BE2C (cell line): ENCODE measurements at regions not wholly inside any gene's neighbourhood (a gene's known extent, or its start where the extent isn't known, plus 50 kb on each side); places are given as distances from the start of the nearest gene placed in this dataset.

Experiments used
- DNase-seq: peaks from one replicate; pipeline ENCODE4 v3.0.0-alpha.2; 2020
- H3K27me3 ChIP-seq: fragments of 250-450 bp; sonication (Bioruptor Pico); 2 replicates; pipeline ENCODE4 v1.5.1; 2020; ENCODE audit warnings: mild to moderate bottlenecking
- H3K36me3 ChIP-seq: fragments of 250-450 bp; sonication (Bioruptor Pico); 2 replicates; pipeline ENCODE4 v1.5.1; 2020; ENCODE audit warnings: mild to moderate bottlenecking
- H3K4me1 ChIP-seq: fragments of 250-450 bp; sonication (Bioruptor Pico); 2 replicates; pipeline ENCODE4 v1.5.1; 2020
- H3K4me3 ChIP-seq: 2 replicates; pipeline ENCODE4 v1.5.1; 2011; ENCODE audit warnings: low read depth, low read length
- H3K9me3 ChIP-seq: fragments of 250-450 bp; sonication (Bioruptor Pico); 2 replicates; pipeline ENCODE4 v1.5.1; 2020
- CTCF ChIP-seq: IDR thresholded peaks from 2 replicates; pipeline ENCODE4 v1.5.1; 2012; ENCODE audit warnings: mild to moderate bottlenecking, low read depth, low read length

GRCh38 chr14:96949594-96949993 lies 152.4 kb downstream of the VRK1 start:
- no peaks in the 10 kb centered on the region for H3K4me1 ChIP-seq
- DNase-seq: no peak
- no peaks in the 10 kb centered on the region for H3K27me3 ChIP-seq
- no peaks in the 10 kb centered on the region for H3K36me3 ChIP-seq
- no peak for TF ChIP-seq CTCF
- no peak overlapping the region for H3K4me3 ChIP-seq
- no peaks in the 10 kb centered on the region for H3K9me3 ChIP-seq

DNA sequence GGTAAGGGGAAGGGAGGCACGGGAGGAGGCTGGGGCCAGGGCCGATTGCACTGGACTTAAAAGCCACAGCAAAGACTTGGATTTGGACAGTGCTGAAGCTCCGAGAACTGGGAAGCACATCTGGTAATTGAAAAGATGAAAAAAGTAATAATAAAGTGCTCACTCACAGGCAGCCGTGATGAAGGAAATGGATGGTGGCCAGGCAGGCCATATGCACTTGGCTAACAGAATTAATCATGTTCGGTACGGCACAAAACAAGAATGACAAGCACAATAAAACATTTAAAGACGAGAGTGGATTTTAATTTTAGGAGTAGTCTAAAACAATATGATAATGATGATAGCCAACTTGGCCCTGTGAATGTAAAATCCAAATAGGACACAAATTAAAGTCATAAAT lies 154.3 kb downstream of the VRK1 start:
- Histone ChIP-seq H3K27me3 (no peaks in the 10 kb centered on the region), H3K4me3 (no peak overlapping the region), H3K36me3 (no peaks in the 10 kb centered on the region), H3K9me3 (no peaks in the 10 kb centered on the region), H3K4me1 (no peaks in the 10 kb centered on the region)
- no peak for DNase-seq
- TF ChIP-seq CTCF: no peak

- TF ChIP-seq CTCF: no peak
- Histone ChIP-seq H3K4me3 (no peak overlapping the region), H3K36me3 (no peaks in the 10 kb centered on the region), H3K4me1 (no peaks in the 10 kb centered on the region), H3K9me3 (no peaks in the 10 kb centered on the region), H3K27me3 (no peaks in the 10 kb centered on the region)
- no peak for DNase-seq
These were observed 156.1 kb downstream of the VRK1 start for GRCh38 chr14:96953087-96953874.

- Histone ChIP-seq H3K9me3 (no peaks in the 10 kb centered on the region), H3K4me1 (no peaks in the 10 kb centered on the region), H3K27me3 (no peaks in the 10 kb centered on the region), H3K4me3 (no peak overlapping the region), H3K36me3 (no peaks in the 10 kb centered on the region)
- DNase-seq: no peak
- no peak for TF ChIP-seq CTCF
These were observed 156.6 kb downstream of the VRK1 start for GRCh38 chr14:96953875-96954185.

GRCh38 chr14:96956464-96957239 lies 159.5 kb downstream of the VRK1 start:
- TF ChIP-seq CTCF: no peak
- DNase-seq: no peak
- Histone ChIP-seq H3K4me1 (no peaks in the 10 kb centered on the region), H3K9me3 (no peaks in the 10 kb centered on the region), H3K4me3 (no peak overlapping the region), H3K27me3 (no peaks in the 10 kb centered on the region), H3K36me3 (no peaks in the 10 kb centered on the region)

- DNase-seq: no peak
- Histone ChIP-seq H3K36me3 (no peaks in the 10 kb centered on the region), H3K9me3 (no peaks in the 10 kb centered on the region), H3K27me3 (no peaks in the 10 kb centered on the region), H3K4me1 (no peaks in the 10 kb centered on the region), H3K4me3 (no peak overlapping the region)
- TF ChIP-seq CTCF: no peak
These were observed 160.9 kb downstream of the VRK1 start for GRCh38 chr14:96958057-96958456.
